ENCODE measurements at regions not wholly inside any gene's neighbourhood (a gene's known extent, or its start where the extent isn't known, plus 50 kb on each side); places are given as distances from the start of the nearest gene placed in this dataset.
A peak's percentile ranks its signal among the peaks of the same experiment; 100 is the strongest.
"Not testable (repeated sequence)": the region's sequence is repeated elsewhere in the genome, so short reads cannot be mapped to it uniquely, and the experiment has no call there.

- H3K4me3 ChIP-seq (replicated peaks; ENCODE audit: low read depth, low read length); DNase-seq (ENCODE audit: extremely low read depth, low read depth): not testable (repeated sequence)
- TF ChIP-seq CTCF (IDR thresholded peaks at IDR 0.05; ENCODE audit: low read depth, low read length, missing control alignments) = peak; percentile 8
Observed at GRCh38 chr11:89616999-89617602, 93.0 kb upstream of the TRIM77 start.

GRCh38 chr11:89620721-89621120 is 89.4 kb upstream of the TRIM77 start:
- not testable (repeated sequence) for DNase-seq (ENCODE audit: extremely low read depth, low read depth); H3K4me3 ChIP-seq (replicated peaks; ENCODE audit: low read depth, low read length)

DNA sequence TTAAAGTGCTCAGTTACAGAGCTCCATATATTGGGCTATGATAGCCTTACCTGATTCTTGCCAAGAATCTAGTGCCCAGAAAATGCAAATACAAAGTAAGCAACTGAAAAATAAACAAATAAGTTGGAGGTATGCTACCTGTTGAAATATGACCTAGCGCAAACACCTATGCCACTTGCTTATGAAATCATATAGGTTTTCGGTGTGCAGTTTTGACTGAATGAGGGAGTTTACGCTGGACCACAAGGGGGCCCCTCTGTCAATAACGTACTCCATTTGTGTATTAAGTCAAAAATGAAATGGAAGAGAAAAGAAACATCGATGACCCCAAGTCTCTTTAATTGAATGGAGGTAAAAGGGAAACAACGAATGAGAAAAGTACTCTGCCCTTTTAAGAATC is 84.9 kb upstream of the TRIM77 start:
- H3K4me3 ChIP-seq (replicated peaks; ENCODE audit: low read depth, low read length) = no peak overlapping the region
- no peak for DNase-seq (ENCODE audit: extremely low read depth, low read depth)
- peak; percentile 16 for TF ChIP-seq CTCF (IDR thresholded peaks at IDR 0.05; ENCODE audit: low read depth, low read length, missing control alignments)

DNA sequence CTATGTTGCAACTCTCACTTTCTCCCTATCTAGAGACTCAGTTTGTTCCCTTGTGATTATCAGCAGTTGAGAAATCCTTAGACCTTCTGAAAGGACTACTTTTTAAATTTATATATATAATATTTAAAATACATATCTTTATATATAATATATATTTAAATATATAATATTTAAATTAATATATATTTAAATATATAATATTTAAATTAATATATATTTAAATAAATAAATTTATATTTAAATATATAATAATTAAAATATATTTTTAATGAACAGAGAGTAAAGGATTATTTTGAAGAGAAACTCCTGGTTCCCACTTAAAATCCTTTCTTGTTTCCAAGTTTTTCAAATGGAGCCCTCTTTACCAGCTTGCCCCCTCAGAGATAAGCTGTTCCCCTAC is 83.7 kb upstream of the TRIM77 start:
- H3K4me3 ChIP-seq (replicated peaks; ENCODE audit: low read depth, low read length) = no peak overlapping the region
- DNase-seq (ENCODE audit: extremely low read depth, low read depth) = no peak
- TF ChIP-seq CTCF (IDR thresholded peaks at IDR 0.05; ENCODE audit: low read depth, low read length, missing control alignments) = no peak

DNA sequence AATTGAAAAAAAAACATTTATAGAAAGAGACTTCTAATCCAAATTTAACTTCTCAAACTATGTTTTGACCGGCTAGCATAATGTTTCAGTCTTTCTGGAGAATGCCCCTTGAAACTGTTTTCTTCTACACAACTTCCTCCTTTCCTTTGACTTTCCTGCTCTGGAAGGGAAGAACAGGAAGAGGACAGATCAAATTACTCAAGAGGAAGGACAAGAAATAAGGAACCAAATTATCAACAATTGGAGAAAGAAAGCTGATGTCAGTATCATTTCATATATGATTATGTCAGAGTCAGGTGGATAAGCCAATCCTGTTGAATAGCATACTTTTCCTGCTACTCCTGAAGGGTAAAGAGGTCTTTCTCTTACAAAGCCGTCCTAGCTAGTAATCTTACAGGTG is 83.2 kb upstream of the TRIM77 start:
- not testable (repeated sequence) for DNase-seq (ENCODE audit: extremely low read depth, low read depth); H3K4me3 ChIP-seq (replicated peaks; ENCODE audit: low read depth, low read length)

DNA sequence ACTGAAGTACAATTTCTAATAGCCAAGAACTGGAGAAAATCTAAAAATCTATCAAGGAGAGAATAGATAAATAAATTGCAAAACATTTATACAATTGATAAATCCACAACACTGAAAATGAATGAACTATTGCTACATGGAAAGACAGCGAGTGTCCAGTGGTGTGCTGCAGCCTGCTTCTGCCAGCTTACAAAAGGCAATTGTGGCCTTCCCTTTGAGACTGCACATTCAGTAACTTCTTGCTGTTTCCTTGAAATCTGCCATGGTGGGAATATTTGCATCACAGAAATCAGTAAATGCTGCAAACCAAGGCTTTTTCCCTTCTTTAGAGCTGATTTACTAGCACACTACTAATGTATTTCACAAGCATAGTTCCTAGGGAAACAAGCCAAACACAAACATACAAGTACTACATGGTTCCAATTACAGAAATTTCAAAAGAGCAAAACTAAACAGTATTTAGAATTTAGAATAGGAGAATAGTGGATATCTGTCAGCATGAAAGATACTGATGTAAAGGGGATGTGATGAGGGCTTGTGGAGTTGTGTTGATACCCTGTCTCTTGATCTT is 76.9 kb upstream of the TRIM77 start:
- no peak for DNase-seq (ENCODE audit: extremely low read depth, low read depth)
- no peak for TF ChIP-seq CTCF (IDR thresholded peaks at IDR 0.05; ENCODE audit: low read depth, low read length, missing control alignments)

DNA sequence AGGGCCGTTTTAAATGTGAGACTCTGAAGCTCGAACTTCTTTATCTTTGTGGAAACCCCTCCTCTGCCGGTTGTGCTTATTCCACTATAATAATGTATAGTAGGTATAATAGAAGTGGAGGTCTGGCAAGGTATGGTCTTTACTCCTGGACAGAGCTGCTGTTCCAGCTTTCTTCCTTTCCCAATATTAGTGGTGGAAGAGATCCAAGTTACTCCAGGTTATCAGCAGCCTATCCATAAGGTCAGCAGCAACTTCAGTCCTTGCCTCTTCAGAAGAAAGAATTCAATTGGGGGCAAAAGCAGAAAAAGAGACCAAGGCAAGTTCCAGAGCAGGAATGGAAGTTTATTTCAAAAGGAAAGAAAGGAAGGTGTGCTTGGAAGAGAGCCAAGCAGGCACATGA is 69.3 kb upstream of the TRIM77 start:
- not testable (repeated sequence) for H3K4me3 ChIP-seq (replicated peaks; ENCODE audit: low read depth, low read length); DNase-seq (ENCODE audit: extremely low read depth, low read depth)

More for the DNA sequence above, 76.9 kb upstream of the TRIM77 start:
- H3K4me3 ChIP-seq (replicated peaks; ENCODE audit: low read depth, low read length) = no peak overlapping the region

DNA sequence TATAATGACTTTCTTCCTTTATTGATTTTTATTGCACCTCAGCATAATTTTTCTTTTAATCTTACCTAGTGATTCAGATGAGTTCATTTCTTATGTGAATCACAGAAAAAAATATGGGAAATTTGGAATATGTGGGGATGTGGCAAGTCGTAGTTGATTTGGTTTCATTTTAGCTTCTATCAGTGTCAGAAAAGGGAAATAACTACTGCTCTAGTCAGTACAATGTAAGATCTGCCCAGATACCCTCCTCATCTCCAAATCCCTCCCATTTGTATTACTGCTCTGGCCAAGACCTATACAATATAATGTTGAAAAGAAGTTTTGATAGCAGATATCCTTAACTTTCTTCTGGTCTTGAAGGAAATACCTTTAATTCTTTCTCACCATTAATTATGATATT is 61.9 kb upstream of the TRIM77 start:
- DNase-seq (ENCODE audit: extremely low read depth, low read depth); H3K4me3 ChIP-seq (replicated peaks; ENCODE audit: low read depth, low read length): not testable (repeated sequence)

DNA sequence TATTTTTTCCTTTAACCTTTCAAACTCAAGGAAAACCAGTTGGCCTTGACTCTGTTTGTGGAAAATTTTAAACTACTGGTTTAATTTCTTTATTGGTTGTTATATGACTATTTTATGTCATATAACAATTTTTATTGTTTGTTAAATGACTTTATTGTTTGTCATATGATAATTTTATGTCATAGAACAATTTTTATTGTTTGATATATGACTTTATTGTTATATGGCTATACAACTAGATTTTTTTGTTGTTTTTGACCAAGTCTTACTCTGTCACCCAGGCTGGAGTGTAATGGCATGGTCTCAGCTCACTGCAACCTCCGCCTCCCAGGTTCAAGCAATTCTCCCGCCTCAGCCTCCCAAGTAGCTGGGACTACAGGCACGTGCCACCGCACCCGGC is 61.1 kb upstream of the TRIM77 start:
- DNase-seq (ENCODE audit: extremely low read depth, low read depth); H3K4me3 ChIP-seq (replicated peaks; ENCODE audit: low read depth, low read length): not testable (repeated sequence)

- H3K4me3 ChIP-seq (replicated peaks; ENCODE audit: low read depth, low read length); DNase-seq (ENCODE audit: extremely low read depth, low read depth): not testable (repeated sequence)
Observed at GRCh38 chr11:89654669-89655068, 55.4 kb upstream of the TRIM77 start.

DNA sequence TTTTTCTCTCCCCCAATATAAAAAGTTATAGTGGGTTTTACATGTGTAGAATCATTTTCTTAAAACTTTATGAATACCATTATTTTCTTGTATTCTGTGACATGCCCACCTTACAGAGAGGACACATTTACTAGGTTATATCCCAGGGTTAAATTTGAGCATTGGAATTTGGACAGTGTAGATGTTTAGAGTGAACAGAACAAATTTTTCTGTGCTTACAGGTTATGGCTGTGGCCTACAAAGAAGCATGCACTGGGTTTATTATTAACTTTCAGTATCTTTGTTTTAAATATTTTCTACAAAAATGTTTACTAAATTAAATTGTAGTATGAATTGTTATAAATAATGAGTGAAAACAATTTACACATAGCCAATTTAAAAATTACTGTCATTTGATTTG is 51.3 kb upstream of the TRIM77 start:
- not testable (repeated sequence) for DNase-seq (ENCODE audit: extremely low read depth, low read depth); H3K4me3 ChIP-seq (replicated peaks; ENCODE audit: low read depth, low read length)

DNA sequence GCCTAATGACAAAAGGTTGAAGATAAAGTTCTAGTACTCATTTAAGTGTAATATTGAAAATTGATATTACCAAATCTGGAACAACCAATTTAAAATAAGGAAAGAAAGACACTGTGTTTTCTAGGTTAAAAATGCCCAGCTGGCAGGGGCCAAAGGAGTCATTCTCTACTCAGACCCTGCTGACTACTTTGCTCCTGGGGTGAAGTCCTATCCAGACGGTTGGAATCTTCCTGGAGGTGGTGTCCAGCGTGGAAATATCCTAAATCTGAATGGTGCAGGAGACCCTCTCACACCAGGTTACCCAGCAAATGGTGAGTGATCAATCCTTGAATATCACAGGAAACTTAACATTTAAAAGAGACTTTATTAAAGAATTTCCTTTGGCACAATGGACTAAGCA is 50.7 kb upstream of the TRIM77 start:
- DNase-seq (ENCODE audit: extremely low read depth, low read depth); H3K4me3 ChIP-seq (replicated peaks; ENCODE audit: low read depth, low read length): not testable (repeated sequence)

Measured in HFF-Myc (cell line).